RWPE1 (cell line): ENCODE measurements at regions not wholly inside any gene's neighbourhood (a gene's known extent, or its start where the extent isn't known, plus 50 kb on each side); places are given as distances from the start of the nearest gene placed in this dataset.

Experiments
- CTCF ChIA-PET: fragments of 350-600 bp; sonication (Branson Sonifier 250); formaldehyde crosslinking; extraction: SDS; loops from one replicate; lab custom pipeline; 2021; lab: Yijun Ruan, JAX
- POLR2A ChIA-PET: fragments of 400-600 bp; formaldehyde crosslinking; extraction: SDS; loops from one replicate; lab custom pipeline; 2020; ENCODE audit warnings: antibody characterized with exemption; ENCODE audit not compliant: low non-redundant PET; lab: Yijun Ruan, JAX
- DNase-seq: peaks from one replicate; pipeline ENCODE4 v3.0.0; 2012; ENCODE audit warnings: low spot score
- H3K27ac ChIP-seq: fragments of 450-650 bp; 2 replicates; pipeline ENCODE4 v1.5.1; 2017
- CTCF ChIP-seq: fragments of 450-650 bp; conservative IDR thresholded peaks from 2 replicates; pipeline ENCODE4 v1.5.1; 2017; ENCODE audit warnings: low read depth, mild to moderate bottlenecking

- ChIA-PET POLR2A (no interaction called here), CTCF (interaction anchor here (0.7 kb wide), 1 partner anchor 17 kb away, joined by 4 read pairs; no protein-coding TSS in a partner anchor)
- TF ChIP-seq CTCF = no peak
- no peak for DNase-seq
- H3K27ac ChIP-seq = no peak overlapping the region
Measured at GRCh38 chr13:37187621-37188020, 82.2 kb upstream of the CSNK1A1L start.

GRCh38 chr13:37187105-37187504, 81.6 kb upstream of the CSNK1A1L start:
- no peak overlapping the region for H3K27ac ChIP-seq
- TF ChIP-seq CTCF = no peak
- POLR2A ChIA-PET = no interaction called here
- DNase-seq = no peak
- CTCF ChIA-PET = no interaction called here

- POLR2A ChIA-PET = no interaction called here
- CTCF ChIA-PET = no interaction called here
- DNase-seq = no peak
Measured at GRCh38 chr13:37181620-37182019, 76.2 kb upstream of the CSNK1A1L start.

GRCh38 chr13:37179645-37180044, 74.2 kb upstream of the CSNK1A1L start:
- no peak for DNase-seq
- CTCF ChIA-PET = no interaction called here
- TF ChIP-seq CTCF = no peak
- POLR2A ChIA-PET = no interaction called here
- no peak overlapping the region for H3K27ac ChIP-seq

More at GRCh38 chr13:37181620-37182019, 76.2 kb upstream of the CSNK1A1L start:
- H3K27ac ChIP-seq = no peak overlapping the region
- no peak for TF ChIP-seq CTCF

DNA sequence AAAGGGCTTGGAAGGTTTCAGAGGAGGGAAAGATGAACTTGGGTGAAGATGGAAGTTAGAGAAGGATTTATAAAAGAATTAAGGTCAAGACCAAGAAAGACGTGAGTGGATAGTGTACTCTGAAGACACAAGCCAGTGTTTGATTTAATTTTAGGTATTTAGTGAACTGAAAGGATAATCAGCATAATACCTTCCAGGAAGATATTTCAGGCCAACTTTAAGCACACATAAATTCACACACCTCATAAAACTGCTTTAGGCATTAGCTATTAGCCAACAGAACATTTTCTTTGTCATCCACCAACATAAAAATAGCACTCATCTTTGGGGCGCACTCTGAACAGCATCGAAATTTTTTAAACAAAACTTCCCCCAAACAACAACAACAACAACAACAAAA, 71.7 kb upstream of the CSNK1A1L start:
- no peak for DNase-seq
- CTCF ChIA-PET = no interaction called here
- POLR2A ChIA-PET = no interaction called here
- H3K27ac ChIP-seq = no peak overlapping the region
- no peak for TF ChIP-seq CTCF

- no peak for DNase-seq
- ChIA-PET POLR2A (no interaction called here), CTCF (interaction anchor here (0.6 kb wide), 1 partner anchor 105 kb away, joined by 3 read pairs; no protein-coding TSS in a partner anchor)
- no peak overlapping the region for H3K27ac ChIP-seq
- TF ChIP-seq CTCF = no peak
Measured at GRCh38 chr13:37175996-37176395, 70.5 kb upstream of the CSNK1A1L start.
